ENCODE measurements at regions not wholly inside any gene's neighbourhood (a gene's known extent, or its start where the extent isn't known, plus 50 kb on each side); places are given as distances from the start of the nearest gene placed in this dataset.

GRCh38 chr11:87417951-87418350 is 380.2 kb downstream of the TMEM135 start:
- Histone ChIP-seq H3K9ac (ENCODE audit: low read length) (no peak overlapping the region), H3K27me3 (replicated peaks; ENCODE audit: insufficient read depth, low read length) (no peaks in the 10 kb centered on the region), H3K4me2 (ENCODE audit: low read depth, low read length) (no peak overlapping the region)

GRCh38 chr11:87405843-87406242 is 368.1 kb downstream of the TMEM135 start:
- H3K4me1 ChIP-seq (ENCODE audit: low read length) = peaks cover 6% of the 10 kb centered on the region; the same call in 1 of the 2 replicates
- DNase-seq = no peak
- H3K36me3 ChIP-seq (replicated peaks; ENCODE audit: insufficient read depth, low read length) = no peaks in the 10 kb centered on the region
- H3K79me2 ChIP-seq (ENCODE audit: low read length) = no peaks in the 10 kb centered on the region
- no peak overlapping the region for H3K4me2 ChIP-seq (ENCODE audit: low read depth, low read length)
- H4K20me1 ChIP-seq (ENCODE audit: insufficient read depth, low read length) = no peaks in the 10 kb centered on the region
- H3K27me3 ChIP-seq (replicated peaks; ENCODE audit: insufficient read depth, low read length) = no peaks in the 10 kb centered on the region
- H2AFZ ChIP-seq (ENCODE audit: low read length) = no peak overlapping the region
- H3K9me2 ChIP-seq (replicated peaks; ENCODE audit: insufficient read depth, low read length) = no peaks in the 10 kb centered on the region
- TF ChIP-seq EZH2 (optimal IDR thresholded peaks at IDR 0.05; ENCODE audit: low read depth, low read length) (no peak), CTCF (IDR thresholded peaks at IDR 0.05; ENCODE audit: low read length) (no peak), EZH2phosphoT487 (IDR thresholded peaks at IDR 0.05; ENCODE audit: low read length) (no peak)
- H3K27ac ChIP-seq (ENCODE audit: low read length) = no peak overlapping the region
- H3F3A ChIP-seq (ENCODE audit: insufficient read depth, low read length) = peaks cover 2% of the 10 kb centered on the region; the same call in 1 of the 2 replicates
- no peak overlapping the region for H3K4me3 ChIP-seq (ENCODE audit: low read length)
- H3K9ac ChIP-seq (ENCODE audit: low read length) = no peak overlapping the region
- no peaks in the 10 kb centered on the region for H3K9me3 ChIP-seq (replicated peaks; ENCODE audit: insufficient read depth, low read length)

More at GRCh38 chr11:87417951-87418350, 380.2 kb downstream of the TMEM135 start:
- Histone ChIP-seq H3K27ac (ENCODE audit: low read length) (no peak overlapping the region), H3K9me3 (replicated peaks; ENCODE audit: insufficient read depth, low read length) (no peaks in the 10 kb centered on the region), H3K4me1 (ENCODE audit: low read length) (no peaks in the 10 kb centered on the region), H4K20me1 (ENCODE audit: insufficient read depth, low read length) (no peaks in the 10 kb centered on the region), H3K79me2 (ENCODE audit: low read length) (no peaks in the 10 kb centered on the region), H3K4me3 (ENCODE audit: low read length) (no peak overlapping the region), H3F3A (ENCODE audit: insufficient read depth, low read length) (no peaks in the 10 kb centered on the region), H3K36me3 (replicated peaks; ENCODE audit: insufficient read depth, low read length) (no peaks in the 10 kb centered on the region), H2AFZ (ENCODE audit: low read length) (no peak overlapping the region), H3K9me2 (replicated peaks; ENCODE audit: insufficient read depth, low read length) (no peaks in the 10 kb centered on the region)
- TF ChIP-seq CTCF (IDR thresholded peaks at IDR 0.05; ENCODE audit: low read length) (no peak), EZH2phosphoT487 (IDR thresholded peaks at IDR 0.05; ENCODE audit: low read length) (no peak), EZH2 (optimal IDR thresholded peaks at IDR 0.05; ENCODE audit: low read depth, low read length) (no peak)
- DNase-seq = no peak

- peaks cover 6% of the 10 kb centered on the region; the same call in 1 of the 2 replicates for H3K4me1 ChIP-seq (ENCODE audit: low read length)
- H3K9me2 ChIP-seq (replicated peaks; ENCODE audit: insufficient read depth, low read length) = no peaks in the 10 kb centered on the region
- peaks cover 2% of the 10 kb centered on the region; the same call in 1 of the 2 replicates for H3F3A ChIP-seq (ENCODE audit: insufficient read depth, low read length)
- no peak overlapping the region for H2AFZ ChIP-seq (ENCODE audit: low read length)
- H3K79me2 ChIP-seq (ENCODE audit: low read length) = no peaks in the 10 kb centered on the region
- H3K4me3 ChIP-seq (ENCODE audit: low read length) = no peak overlapping the region
- no peaks in the 10 kb centered on the region for H4K20me1 ChIP-seq (ENCODE audit: insufficient read depth, low read length)
- H3K4me2 ChIP-seq (ENCODE audit: low read depth, low read length) = no peak overlapping the region
- H3K9me3 ChIP-seq (replicated peaks; ENCODE audit: insufficient read depth, low read length) = no peaks in the 10 kb centered on the region
- DNase-seq = no peak
- H3K36me3 ChIP-seq (replicated peaks; ENCODE audit: insufficient read depth, low read length) = no peaks in the 10 kb centered on the region
- H3K27me3 ChIP-seq (replicated peaks; ENCODE audit: insufficient read depth, low read length) = no peaks in the 10 kb centered on the region
- H3K27ac ChIP-seq (ENCODE audit: low read length) = no peak overlapping the region
- H3K9ac ChIP-seq (ENCODE audit: low read length) = no peak overlapping the region
- TF ChIP-seq EZH2 (optimal IDR thresholded peaks at IDR 0.05; ENCODE audit: low read depth, low read length) (no peak), EZH2phosphoT487 (IDR thresholded peaks at IDR 0.05; ENCODE audit: low read length) (no peak), CTCF (IDR thresholded peaks at IDR 0.05; ENCODE audit: low read length) (no peak)
These were observed 367.6 kb downstream of the TMEM135 start for GRCh38 chr11:87405356-87405755.

Measured in MM.1S (cell line).